Heart right ventricle (tissue), 16 donors: ENCODE measurements at regions not wholly inside any gene's neighbourhood (a gene's known extent, or its start where the extent isn't known, plus 50 kb on each side); places are given as distances from the start of the nearest gene placed in this dataset.

Source experiments
- ATAC-seq, 8 donors: fragments of 200-7000 bp; cut with Tn5 transposase; one replicate each; pipeline ENCODE4 v1.9.1; 2020; ENCODE audit warnings: mild to moderate bottlenecking in 8 of 8, moderate library complexity in 8 of 8, moderate number of reproducible peaks in 1 of 8
- DNase-seq, 2 donors: peaks; one replicate each; pipeline ENCODE4 v3.0.0-alpha.2; 2020
- H3K27ac ChIP-seq, 10 donors: fragments of 200-600 bp; sonication (generic) in 2 of 10; one replicate each; pipeline versions ENCODE4 v1.5.0 to v1.8.0; 2020 to 2022; ENCODE audit warnings: mild to moderate bottlenecking in 3 of 10
- H3K27me3 ChIP-seq, 7 donors: fragments of 200-600 bp; one replicate each; pipeline ENCODE4 v1.8.0; 2021 to 2022; ENCODE audit warnings: mild to moderate bottlenecking in 2 of 7
- H3K36me3 ChIP-seq, 9 donors: fragments of 200-600 bp; sonication (generic) in 1 of 9; one replicate each; pipeline versions ENCODE4 v1.5.0 to v1.8.0; 2020 to 2022; ENCODE audit warnings: mild to moderate bottlenecking in 2 of 9
- H3K4me1 ChIP-seq, 9 donors: fragments of 200-600 bp; sonication (generic) in 1 of 9; one replicate each; pipeline versions ENCODE4 v1.5.0 to v1.8.0; 2020 to 2022; ENCODE audit warnings: mild to moderate bottlenecking in 4 of 9
- H3K4me3 ChIP-seq, 10 donors: fragments of 200-600 bp; sonication (generic) in 2 of 10; one replicate each; pipeline versions ENCODE4 v1.5.0 to v1.8.0; 2020 to 2022; ENCODE audit warnings: mild to moderate bottlenecking in 7 of 10, moderate library complexity in 2 of 10
- H3K9me3 ChIP-seq, 11 donors: fragments of 200-600 bp in 10 of 11; sonication (generic) in 2 of 11; one replicate each; pipeline versions ENCODE4 v1.5.0 to v1.8.0; 2013 to 2022; ENCODE audit warnings: mild to moderate bottlenecking in 2 of 11, control low read depth in 1 of 11, moderate library complexity in 1 of 11
- CTCF ChIP-seq, 9 donors: fragments of 200-600 bp; sonication (generic) in 2 of 9; IDR thresholded peaks; one replicate each; pipeline versions ENCODE4 v1.5.0 to v1.8.0; 2021 to 2022; ENCODE audit warnings: antibody characterized with exemption in 9 of 9, mild to moderate bottlenecking in 5 of 9, moderate library complexity in 1 of 9
- WGBS, 2 donors: extraction: QIAGEN DNeasy Blood & Tissue Kit; methylation state at CpG; one replicate each; pipeline ENCODE4 v1.1.7; 2013; ENCODE audit warnings: inconsistent platforms in 1 of 2; 5-methylcytosine and 5-hydroxymethylcytosine counted together
- intact Hi-C, 10 donors: fragments of 100-400 bp; cut with DNase I; formaldehyde crosslinking; loops; one replicate each; pipeline versions ENCODE4 v1.11.1 to v1.14.2; 2022
- donor health status: Arrhythmogenic right ventricular cardiomyopathy.
- donor health status: ischemic (EF 13 %, LVEDD 7.1; RV severe dilation, severe dysfunction).
- donor health status: healthy with polysubstance abuse.
- donor health status: DM: no; HTN: yes; CAD: no.
- donor health status: DM: no; HTN: no; CAD: no.
- donor health status: ischemic (EF 25% LVEDD 6.9; RV normal size, moderate dysfunction).
- donor health status: ischemic (EF 25% LVEDD 5.7; RV mildly dilated, moderate dysfunction).
- donor health status: healthy.
- donor health status: DM: yes; HTN: yes; CAD: no.
- donor health status: Ischemic cardiomyopathy.
- donor health status: ischemic (EF 35%, LVEDD 5.7; RV mildly dilated, moderate dysfunction).
- donor health status: nonischemic (EF 11% LVEDD 7.7; RV severe dilation, severe dysfunction).
- donor health status: DM: yes; HTN: yes; CAD: no.
- donor health status: PGD.
- donor health status: ischemic (EF 29% LVEDD 5.4; RV normal size, mild dysfunction).
- donor health status: nonischemic (EF 23%, LVEDD 6.1; RV moderate dilation, normal function).

GRCh38 chr1:234554218-234554697 lies 55.7 kb downstream of the IRF2BP2 start:
- H3K4me3 ChIP-seq: no peak overlapping the region
- no peaks in the 10 kb centered on the region for H3K27me3 ChIP-seq
- 77 to 80% methylated on average over 7 of the region's 7 CpGs for WGBS, 2 donors
- no peak for TF ChIP-seq CTCF (IDR thresholded peaks at IDR 0.05)
- DNase-seq (no peak), ATAC-seq (no peak)
- peak overlapping the region in 8 of 10 donors; percentile 3 to 78 (median 68) for H3K27ac ChIP-seq
- no peaks in the 10 kb centered on the region for H3K9me3 ChIP-seq
- no peaks in the 10 kb centered on the region for H3K36me3 ChIP-seq
- intact Hi-C loops: no loop called here
- H3K4me1 ChIP-seq: peaks cover 0 to 37% (median 23%) of the 10 kb centered on the region in 9 donors

GRCh38 chr1:234553240-234554188 lies 56.5 kb downstream of the IRF2BP2 start:
- H3K4me1 ChIP-seq: peaks cover 0 to 37% (median 23%) of the 10 kb centered on the region in 9 donors
- intact Hi-C loops: no loop called here
- H3K9me3 ChIP-seq: no peaks in the 10 kb centered on the region
- H3K27ac ChIP-seq: peak overlapping the region; percentile 5 to 78 (median 66)
- WGBS, 2 donors: 49 to 54% methylated on average over 21 of the region's 21 CpGs
- DNase-seq: no peak
- H3K27me3 ChIP-seq: no peaks in the 10 kb centered on the region
- peak; percentile 56 to 92 (median 84) for ATAC-seq
- TF ChIP-seq CTCF (IDR thresholded peaks at IDR 0.05): no peak
- H3K36me3 ChIP-seq: no peaks in the 10 kb centered on the region
- no peak overlapping the region for H3K4me3 ChIP-seq

GRCh38 chr1:234551032-234551378 lies 59.0 kb downstream of the IRF2BP2 start:
- WGBS, 2 donors: 89 to 95% methylated on average over 6 of the region's 6 CpGs
- DNase-seq: no peak
- Histone ChIP-seq H3K27me3 (no peaks in the 10 kb centered on the region), H3K36me3 (no peaks in the 10 kb centered on the region), H3K4me1 (peaks cover under 1 to 50% (median 28%) of the 10 kb centered on the region in 9 donors), H3K9me3 (no peaks in the 10 kb centered on the region), H3K4me3 (no peak overlapping the region), H3K27ac (peak overlapping the region in 1 of 10 donors; percentile 39)
- TF ChIP-seq CTCF (IDR thresholded peaks at IDR 0.05): no peak
- intact Hi-C loops: no loop called here
- no peak for ATAC-seq

- DNase-seq (no peak), ATAC-seq (peak in 2 of 8 donors; percentile 9 to 24)
- intact Hi-C loops: loop anchor here in 1 of 10 donors (1.0 kb wide), 1 partner anchor 21 kb away; no protein-coding TSS in a partner anchor
- Histone ChIP-seq H3K4me3 (no peak overlapping the region), H3K36me3 (no peaks in the 10 kb centered on the region), H3K27me3 (no peaks in the 10 kb centered on the region), H3K4me1 (peaks cover 6 to 55% (median 33%) of the 10 kb centered on the region in 9 donors), H3K9me3 (no peaks in the 10 kb centered on the region), H3K27ac (peak overlapping the region in 1 of 10 donors; percentile 39)
- WGBS, 2 donors: 72 to 77% methylated on average over 16 of the region's 16 CpGs
- no peak for TF ChIP-seq CTCF (IDR thresholded peaks at IDR 0.05)
Observed at GRCh38 chr1:234550341-234551031, 59.5 kb downstream of the IRF2BP2 start.
